ENCODE measurements at regions not wholly inside any gene's neighbourhood (a gene's known extent, or its start where the extent isn't known, plus 50 kb on each side); places are given as distances from the start of the nearest gene placed in this dataset.

DNA sequence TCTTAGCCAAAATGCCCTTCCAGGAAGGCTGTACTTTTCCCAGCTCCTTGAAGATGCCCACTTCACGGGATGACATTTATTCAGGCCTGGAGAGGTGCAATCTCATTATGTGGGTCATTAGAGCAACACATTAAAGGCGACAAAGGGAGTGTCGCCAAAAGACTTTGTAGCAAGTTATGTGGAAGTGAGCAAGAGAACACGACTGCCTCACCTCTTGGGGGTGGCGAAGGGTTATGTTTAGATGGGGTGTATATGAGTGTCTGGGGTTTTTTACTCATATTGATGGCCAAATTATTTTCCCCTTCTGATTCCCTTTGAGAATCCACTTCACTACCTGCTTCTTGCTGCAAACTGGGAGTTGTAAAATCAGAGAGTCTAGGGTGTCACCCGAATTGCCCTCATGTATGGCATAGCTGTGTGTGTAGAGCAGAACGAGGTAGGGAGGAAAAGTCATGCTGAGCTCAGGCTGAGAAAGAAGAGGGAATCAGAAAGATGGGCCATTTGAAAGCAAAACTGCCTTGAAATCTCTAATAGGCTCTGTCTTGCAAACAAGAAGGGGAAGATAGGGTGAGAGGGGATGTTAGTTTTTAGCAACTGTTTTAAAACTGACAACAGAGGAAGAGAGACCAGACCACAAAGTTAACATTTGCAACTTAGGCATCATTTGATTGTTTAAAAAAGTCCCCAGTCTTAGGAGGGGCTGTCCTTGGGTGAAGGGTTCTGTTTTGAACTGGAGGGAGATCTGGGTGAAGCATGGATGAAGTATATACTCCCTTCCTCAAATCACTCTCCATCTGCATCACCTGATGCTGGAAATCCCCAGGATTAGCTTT, 97.1 kb upstream of the IL12B start:
- Histone ChIP-seq H3K9me3 (no peaks in the 10 kb centered on the region), H3K4me1 (no peaks in the 10 kb centered on the region), H3K36me3 (no peaks in the 10 kb centered on the region), H3K27ac (no peak overlapping the region), H3K27me3 (no peaks in the 10 kb centered on the region), H3K4me3 (replicated peaks in 1 of 3) (no peak overlapping the region)
- intact Hi-C loops (cut with DNase I), result no loop called here
- DNase-seq, result no peak
- TF ChIP-seq, protein P1, sequence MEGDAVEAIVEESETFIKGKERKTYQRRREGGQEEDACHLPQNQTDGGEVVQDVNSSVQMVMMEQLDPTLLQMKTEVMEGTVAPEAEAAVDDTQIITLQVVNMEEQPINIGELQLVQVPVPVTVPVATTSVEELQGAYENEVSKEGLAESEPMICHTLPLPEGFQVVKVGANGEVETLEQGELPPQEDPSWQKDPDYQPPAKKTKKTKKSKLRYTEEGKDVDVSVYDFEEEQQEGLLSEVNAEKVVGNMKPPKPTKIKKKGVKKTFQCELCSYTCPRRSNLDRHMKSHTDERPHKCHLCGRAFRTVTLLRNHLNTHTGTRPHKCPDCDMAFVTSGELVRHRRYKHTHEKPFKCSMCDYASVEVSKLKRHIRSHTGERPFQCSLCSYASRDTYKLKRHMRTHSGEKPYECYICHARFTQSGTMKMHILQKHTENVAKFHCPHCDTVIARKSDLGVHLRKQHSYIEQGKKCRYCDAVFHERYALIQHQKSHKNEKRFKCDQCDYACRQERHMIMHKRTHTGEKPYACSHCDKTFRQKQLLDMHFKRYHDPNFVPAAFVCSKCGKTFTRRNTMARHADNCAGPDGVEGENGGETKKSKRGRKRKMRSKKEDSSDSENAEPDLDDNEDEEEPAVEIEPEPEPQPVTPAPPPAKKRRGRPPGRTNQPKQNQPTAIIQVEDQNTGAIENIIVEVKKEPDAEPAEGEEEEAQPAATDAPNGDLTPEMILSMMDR (IDR thresholded peaks at IDR 0.05), result no peak
- no peak for TF ChIP-seq POLR2A (IDR thresholded peaks at IDR 0.05)
- WGBS, 2 donors, result 66 to 72% methylated on average over 7 of the region's 7 CpGs

GRCh38 chr5:159430361-159431012, 100.2 kb upstream of the IL12B start:
- H3K36me3 ChIP-seq, result no peaks in the 10 kb centered on the region
- H3K27ac ChIP-seq, result no peak overlapping the region
- 94 to 96% methylated on average over 7 of the region's 7 CpGs for WGBS, 2 donors
- H3K4me1 ChIP-seq, result no peaks in the 10 kb centered on the region
- H3K9me3 ChIP-seq, result no peaks in the 10 kb centered on the region
- DNase-seq, result no peak
- intact Hi-C loops (cut with DNase I), result no loop called here
- no peaks in the 10 kb centered on the region for H3K27me3 ChIP-seq
- TF ChIP-seq POLR2A (IDR thresholded peaks at IDR 0.05), result no peak
- TF ChIP-seq, protein P1 (IDR thresholded peaks at IDR 0.05), result no peak
- no peak overlapping the region for H3K4me3 ChIP-seq (replicated peaks in 1 of 3)

DNA sequence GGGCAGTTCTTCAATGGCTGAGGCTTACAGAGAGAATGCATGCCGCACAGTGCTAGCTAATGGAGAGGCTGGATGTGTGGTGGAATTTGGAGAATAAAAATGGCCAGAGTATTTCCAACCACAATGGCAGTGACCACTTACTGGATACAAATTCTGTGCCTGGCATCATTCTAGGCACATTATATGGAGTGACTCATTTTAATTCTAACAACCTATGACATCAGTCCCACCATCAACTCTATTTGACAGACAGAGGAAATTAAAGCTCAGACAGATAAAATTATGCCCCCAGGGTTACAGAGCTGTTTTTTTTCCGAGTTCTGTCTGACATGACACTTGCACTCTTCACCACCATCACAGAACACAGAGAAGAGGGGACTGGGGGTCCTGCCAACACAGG, 105.6 kb upstream of the IL12B start:
- Histone ChIP-seq H3K4me3 (replicated peaks in 1 of 3) (no peak overlapping the region), H3K9me3 (no peaks in the 10 kb centered on the region), H3K4me1 (no peaks in the 10 kb centered on the region), H3K36me3 (no peaks in the 10 kb centered on the region), H3K27me3 (no peaks in the 10 kb centered on the region), H3K27ac (no peak overlapping the region)
- no peak for DNase-seq
- intact Hi-C loops (cut with DNase I), result no loop called here
- TF ChIP-seq, protein P1 (IDR thresholded peaks at IDR 0.05), result no peak
- no peak for TF ChIP-seq POLR2A (IDR thresholded peaks at IDR 0.05)
- WGBS, 2 donors, result 93 to 97% methylated on average over 2 of the region's 2 CpGs

GRCh38 chr5:159438092-159438491, 107.8 kb upstream of the IL12B start:
- Histone ChIP-seq H3K36me3 (no peaks in the 10 kb centered on the region), H3K27ac (no peak overlapping the region), H3K4me3 (replicated peaks in 1 of 3) (no peak overlapping the region), H3K9me3 (no peaks in the 10 kb centered on the region), H3K27me3 (no peaks in the 10 kb centered on the region), H3K4me1 (no peaks in the 10 kb centered on the region)
- DNase-seq, result no peak
- TF ChIP-seq POLR2A (IDR thresholded peaks at IDR 0.05), result no peak
- TF ChIP-seq, protein P1 (IDR thresholded peaks at IDR 0.05), result no peak
- 70 to 71% methylated on average over 4 of the region's 4 CpGs for WGBS, 2 donors
- intact Hi-C loops (cut with DNase I), result no loop called here

- Histone ChIP-seq H3K9me3 (no peaks in the 10 kb centered on the region), H3K27ac (no peak overlapping the region), H3K4me3 (replicated peaks in 1 of 3) (no peak overlapping the region), H3K36me3 (no peaks in the 10 kb centered on the region), H3K27me3 (no peaks in the 10 kb centered on the region), H3K4me1 (no peaks in the 10 kb centered on the region)
- TF ChIP-seq, protein P1 (IDR thresholded peaks at IDR 0.05), result no peak
- TF ChIP-seq POLR2A (IDR thresholded peaks at IDR 0.05), result no peak
- intact Hi-C loops (cut with DNase I), result no loop called here
- DNase-seq, result no peak
- 91 to 95% methylated on average over 2 of the region's 2 CpGs for WGBS, 2 donors
Measured at GRCh38 chr5:159439002-159439401, 108.7 kb upstream of the IL12B start.
